NCI-H2171 (cell line): ENCODE measurements at regions not wholly inside any gene's neighbourhood (a gene's known extent, or its start where the extent isn't known, plus 50 kb on each side); places are given as distances from the start of the nearest gene placed in this dataset.

Experiments used
- DNase-seq: peaks from one replicate; lab custom pipeline; 2025; lab: John Stamatoyannopoulos, UW

DNA sequence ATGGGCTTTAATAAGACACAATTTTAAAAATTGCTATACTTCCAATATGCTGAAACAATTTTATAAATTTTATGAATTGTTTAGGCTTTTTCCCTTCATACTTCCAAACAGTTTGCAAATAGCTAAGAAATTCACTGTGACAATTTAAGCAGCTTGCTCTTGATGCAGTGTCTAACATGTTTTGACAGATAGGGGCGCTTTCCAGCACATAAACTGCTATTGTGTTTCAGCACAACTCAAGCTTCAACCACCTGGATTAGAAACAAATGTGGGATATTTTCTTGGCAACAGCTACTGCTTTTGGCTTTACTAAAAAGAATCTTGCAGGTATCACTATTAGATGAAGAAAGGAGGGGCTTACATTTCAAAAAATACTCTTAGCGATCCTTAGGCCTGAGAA is 565.8 kb upstream of the DPPA4 start:
- no peak for DNase-seq

DNA sequence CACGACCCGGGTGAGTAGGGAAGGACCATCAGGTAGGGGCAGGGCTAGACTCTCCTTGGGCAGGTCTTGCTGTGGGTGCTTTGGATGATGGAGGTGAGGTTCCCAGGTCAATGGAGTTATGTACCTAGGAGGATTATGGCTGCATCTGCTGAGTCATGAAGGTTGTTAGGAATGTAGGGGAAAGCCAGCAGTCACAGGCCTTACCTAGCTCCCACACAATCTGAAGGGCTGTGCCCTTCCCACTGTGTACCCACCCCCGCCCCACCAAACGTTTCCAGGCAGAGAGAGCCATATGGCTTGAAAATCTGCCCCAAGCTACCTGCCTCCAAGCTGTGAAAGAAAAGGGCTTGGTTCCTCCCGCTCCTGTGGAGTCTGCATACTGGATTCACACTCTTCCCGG is 573.4 kb upstream of the DPPA4 start:
- no peak for DNase-seq

DNA sequence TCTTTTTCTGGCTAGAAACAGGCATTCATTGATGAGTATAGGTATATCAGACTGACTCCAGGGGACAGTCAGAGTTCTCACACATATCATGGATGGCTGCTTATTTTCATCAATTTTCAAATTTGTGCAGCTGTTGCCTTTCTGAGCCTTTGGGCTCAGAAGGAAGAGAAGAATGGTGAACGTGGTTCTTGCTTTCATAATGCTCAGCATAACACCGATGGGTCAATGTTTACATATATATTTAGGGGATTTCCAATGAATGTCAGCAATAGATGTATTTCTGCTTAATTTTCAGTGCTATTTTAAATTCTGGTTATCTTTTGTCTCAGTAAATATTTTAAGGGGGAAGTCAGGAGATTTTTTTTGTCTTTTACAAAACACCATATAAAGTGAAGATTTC is 581.4 kb upstream of the DPPA4 start:
- DNase-seq, result no peak

DNA sequence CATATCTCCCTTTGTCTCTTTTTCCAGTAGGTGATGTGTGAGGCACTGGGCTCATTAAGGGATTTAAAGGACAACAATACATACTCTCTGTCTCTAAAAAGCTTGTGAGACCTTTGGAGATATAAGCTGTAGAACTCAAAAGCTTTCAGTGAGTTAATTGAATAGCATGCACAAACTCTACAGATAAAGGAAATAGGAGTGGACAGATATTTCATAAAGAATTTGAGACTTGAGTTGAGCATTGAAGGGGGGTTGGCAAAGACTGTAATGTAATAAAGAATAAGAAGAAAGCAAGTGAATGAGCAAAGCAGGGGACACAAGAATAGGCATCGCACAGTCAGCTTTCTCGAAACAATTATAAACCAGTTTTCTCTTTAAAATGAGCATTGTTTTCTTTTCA is 583.4 kb upstream of the DPPA4 start:
- DNase-seq, result no peak

DNA sequence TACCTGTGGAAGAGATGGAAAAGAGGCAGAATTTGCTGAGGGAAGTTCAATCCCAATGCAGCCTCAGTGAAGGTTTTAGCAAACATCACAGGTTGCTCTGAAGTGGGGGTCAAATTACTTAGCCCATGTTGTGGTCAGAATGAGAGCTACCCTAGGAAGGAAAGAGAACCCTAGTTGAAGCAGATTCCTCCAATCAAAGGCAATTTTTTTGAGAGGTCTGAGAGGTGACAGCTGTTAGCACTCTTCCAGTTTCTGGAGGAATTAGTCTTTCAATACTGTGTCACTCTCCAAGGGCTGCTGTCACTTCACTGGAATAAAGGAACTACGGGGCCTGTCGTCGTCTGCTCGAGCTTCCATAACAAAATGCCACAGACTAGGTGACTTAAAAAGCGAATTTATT is 584.2 kb upstream of the DPPA4 start:
- no peak for DNase-seq

DNA sequence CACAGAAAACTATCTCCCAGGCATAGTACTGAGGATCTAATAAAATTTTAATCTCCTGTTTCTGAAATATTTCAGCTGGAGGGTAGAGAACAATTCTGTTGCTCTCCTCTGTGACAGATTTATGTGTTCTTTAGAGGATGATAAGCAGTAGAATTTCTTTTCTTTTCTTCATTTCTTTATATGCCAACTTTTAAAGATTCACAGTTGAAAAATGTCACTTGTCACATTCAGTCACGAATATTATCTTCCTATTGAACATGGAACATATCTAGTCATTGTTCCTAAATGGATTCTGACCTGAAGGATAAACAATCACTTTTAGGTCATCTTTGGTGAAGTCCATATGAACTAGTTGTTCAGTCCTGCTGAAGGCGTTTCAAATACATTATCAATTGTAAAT is 585.5 kb upstream of the DPPA4 start:
- no peak for DNase-seq

DNA sequence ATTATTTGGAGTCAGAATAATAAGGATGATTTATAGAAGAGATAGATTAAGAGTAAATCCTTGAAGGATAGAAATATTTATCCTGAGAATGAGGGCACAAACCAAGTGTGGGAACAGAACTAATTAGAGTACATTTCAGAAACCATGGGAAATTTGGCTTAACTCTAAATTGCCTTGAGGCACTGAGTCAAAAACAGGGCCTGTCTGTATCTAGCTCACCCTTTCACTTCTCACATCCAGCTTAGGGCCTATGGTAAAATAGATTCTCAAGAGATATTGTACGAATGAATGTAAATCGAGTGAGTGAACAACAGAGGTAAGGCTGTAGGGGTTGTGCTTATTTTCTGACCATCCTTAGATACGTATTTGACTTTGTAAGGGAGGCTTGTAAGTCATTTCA is 586.1 kb upstream of the DPPA4 start:
- no peak for DNase-seq

DNA sequence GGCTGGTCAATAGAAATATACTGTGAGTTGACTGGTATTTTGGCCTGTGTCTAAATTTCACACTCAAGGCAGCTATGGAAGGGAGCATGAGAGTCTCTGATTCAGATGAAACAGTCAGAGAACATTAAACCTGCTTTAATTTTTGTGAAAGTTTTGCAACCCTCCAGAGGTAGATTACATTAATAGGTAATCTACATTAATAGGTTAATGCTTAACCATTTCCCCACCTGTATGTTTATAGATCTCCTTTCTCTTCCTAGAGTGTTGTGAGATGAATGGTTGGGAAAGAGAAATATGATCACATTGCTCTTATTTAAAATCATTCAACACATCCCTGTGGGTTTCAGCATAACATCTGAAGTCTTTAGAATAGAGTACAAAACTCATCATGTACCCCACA is 586.9 kb upstream of the DPPA4 start:
- DNase-seq, result no peak

DNA sequence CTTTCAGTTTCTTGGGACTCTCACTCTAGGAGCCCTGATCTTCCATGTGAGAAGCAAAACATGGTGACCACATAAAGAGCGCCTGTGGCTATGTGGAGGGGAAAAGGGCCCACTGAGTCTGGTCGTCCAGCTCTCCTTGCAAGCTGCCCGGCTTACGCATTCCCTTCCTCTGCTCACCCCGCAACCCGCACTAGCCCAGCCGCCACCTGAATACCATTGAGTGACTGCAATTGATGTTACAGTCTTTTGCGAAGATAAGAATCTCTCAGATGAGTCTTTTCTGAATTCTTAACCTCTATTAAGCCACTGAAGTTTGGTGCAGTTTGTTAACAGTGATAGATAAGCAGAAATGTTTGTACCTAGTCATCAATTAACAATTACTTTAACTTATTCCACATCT is 589.0 kb upstream of the DPPA4 start:
- DNase-seq, result no peak

DNA sequence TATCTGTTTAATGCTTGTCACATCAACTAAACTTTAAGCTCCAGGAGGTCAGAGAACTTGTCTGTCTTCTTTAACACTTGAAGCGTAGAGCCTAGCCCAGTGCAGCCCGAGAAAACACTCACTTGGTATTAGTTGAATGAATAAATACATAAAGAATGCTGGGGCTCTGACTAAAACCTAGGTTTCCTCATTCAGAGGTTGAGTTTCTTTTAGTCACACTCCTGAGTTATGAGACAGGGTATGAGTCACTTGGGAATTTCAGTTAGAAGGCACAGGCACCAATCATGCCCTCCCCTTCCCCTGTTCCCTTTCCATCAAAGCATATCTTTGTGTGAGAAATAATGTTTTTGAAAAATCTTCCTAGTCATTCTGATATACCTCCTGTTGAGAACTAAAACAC is 589.8 kb upstream of the DPPA4 start:
- DNase-seq, result no peak

DNA sequence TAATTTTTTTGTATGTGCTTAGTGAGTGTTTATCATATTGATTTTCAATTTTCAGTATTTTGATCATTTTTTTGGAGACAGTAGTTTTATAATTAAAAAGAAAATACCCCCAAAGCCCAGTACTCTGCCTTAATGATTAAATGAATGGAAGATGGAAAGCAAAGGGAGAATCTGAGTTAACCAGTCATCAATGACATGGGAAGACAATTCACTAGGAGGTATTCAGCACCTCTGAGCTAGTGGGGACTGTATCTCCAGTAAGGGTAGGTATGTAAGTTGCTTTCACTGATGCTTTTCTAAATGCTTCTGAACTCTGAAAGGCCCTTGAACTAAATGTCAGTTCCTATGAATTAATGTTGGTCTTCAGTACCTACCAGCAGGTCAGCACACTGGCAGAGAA is 590.4 kb upstream of the DPPA4 start:
- DNase-seq, result no peak

DNA sequence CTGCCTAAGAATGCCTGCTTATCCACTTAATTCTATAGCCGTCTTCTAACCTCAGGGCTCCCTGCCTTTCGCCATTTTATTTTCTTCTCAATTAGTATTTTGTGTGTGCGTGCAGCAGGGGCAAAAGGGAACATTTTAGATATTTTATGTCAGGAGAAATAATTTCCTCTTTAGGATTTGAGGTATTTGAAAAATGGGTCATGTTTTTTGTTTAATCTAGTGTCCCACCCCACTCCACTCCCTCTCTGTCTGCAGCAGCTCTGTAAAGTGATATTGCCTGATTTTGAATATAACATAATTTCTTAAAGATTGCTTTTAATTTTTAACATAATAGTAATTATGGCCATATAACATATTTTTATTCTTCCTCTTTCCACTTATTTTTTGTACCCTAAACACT is 593.2 kb upstream of the DPPA4 start:
- no peak for DNase-seq

DNA sequence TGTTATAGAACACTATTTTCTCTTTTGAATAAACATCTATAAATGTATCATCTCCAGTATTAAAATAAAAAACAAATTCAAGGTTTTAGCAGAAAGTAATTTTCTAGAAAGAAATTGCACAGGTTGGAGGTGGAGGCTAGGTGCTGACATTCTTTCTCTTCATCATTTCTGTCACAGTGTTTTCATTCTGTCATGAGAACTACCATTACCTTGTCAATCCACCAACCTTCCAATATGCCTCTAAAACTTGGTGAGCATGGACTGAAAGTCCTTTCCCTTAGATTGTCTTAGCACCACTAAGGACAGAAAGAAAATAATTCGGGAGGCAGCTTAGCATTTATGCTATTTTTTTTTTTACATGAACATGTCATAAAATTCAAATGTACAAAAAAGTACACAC is 596.2 kb upstream of the DPPA4 start:
- DNase-seq, result no peak

DNA sequence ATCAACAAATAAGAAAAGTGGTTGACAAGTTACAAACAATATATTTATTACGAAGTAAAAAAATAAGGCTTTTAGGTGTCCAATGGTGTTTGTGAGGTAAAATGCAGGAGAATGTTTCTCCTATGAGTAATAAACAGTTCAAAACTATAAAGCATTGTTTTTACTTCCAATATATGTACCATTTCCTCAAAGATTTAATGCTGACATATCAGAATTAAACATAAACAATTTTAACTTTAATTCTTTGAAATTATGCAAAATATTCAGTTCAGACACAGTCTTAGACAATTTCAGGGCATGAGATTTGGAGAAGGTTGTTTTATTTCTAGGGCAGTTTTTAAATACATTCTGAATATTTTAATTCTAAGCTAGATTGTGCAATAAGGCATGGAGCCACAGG is 602.5 kb upstream of the DPPA4 start:
- no peak for DNase-seq

DNA sequence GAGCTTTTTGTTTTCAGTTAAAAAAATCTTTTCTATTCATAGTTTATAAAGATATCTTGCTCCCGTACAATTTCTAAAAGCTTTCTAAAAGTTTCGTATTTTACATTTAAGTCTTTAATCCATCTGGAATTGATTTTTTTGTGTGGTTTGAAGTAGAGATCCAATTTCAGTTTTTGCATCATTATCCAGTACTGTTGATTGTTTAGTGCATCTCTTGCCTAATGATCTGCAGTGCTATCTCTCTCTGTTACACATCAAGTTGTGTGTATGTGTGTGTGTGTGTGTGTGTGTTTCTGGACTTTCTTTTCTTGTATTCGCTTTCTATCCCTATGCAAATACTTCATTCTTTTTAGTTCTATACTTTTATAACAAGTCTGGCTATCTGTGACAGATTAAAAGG is 605.8 kb upstream of the DPPA4 start:
- no peak for DNase-seq

DNA sequence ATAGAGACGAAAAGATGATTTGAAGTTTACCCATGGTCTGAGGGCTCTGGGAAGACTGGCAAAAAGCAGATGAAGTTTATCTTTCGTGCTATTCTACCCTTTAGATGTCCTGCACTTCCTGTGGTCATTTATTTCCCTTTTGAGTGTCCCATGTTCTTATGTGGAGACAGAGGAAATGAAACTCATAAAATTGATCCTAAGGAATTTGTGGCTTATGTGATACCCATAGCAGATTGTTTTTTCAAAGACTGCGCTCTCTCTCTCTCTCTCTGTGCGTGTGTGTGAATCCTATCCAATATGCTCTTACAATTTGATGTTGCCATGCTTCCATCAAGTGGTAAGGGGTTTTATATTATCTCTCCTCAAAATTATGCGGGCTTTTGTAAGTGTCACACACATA is 607.5 kb upstream of the DPPA4 start:
- no peak for DNase-seq

DNA sequence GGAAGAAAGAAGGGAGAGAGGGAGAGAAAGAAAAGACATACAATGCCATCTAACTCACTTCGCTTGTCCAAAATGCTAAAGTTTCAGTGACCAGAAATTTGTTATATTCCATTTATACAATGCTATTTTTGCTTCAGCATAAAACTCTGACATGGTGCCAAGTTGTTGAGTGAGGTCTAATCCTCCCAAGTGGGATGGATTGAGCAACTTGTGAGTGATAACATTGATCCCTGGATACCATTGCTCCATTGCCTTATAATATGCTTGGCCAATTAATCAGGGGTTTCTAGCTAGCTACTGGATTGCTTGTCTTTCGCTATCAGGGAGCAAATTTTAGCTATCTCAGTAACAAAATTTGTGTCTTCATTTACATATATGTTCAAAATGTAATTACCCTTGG is 615.6 kb upstream of the DPPA4 start:
- DNase-seq, result no peak

DNA sequence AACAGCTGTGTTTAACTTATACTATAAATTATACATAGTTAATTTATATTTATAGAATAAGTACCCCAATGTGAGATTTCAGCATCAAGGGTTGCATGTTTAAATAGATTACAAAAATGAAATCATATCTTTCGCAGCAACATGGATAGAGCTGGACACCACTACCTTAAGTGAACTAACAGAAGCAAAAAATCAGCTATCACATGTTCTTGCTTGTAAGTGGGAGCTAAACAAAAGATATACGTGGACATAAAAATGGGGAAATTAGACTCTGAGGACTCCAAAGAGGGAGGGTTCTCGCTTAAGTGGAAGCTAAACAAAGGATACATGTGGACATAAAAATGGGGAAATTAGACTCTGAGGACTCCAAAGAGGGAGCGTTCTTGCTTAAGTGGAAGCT is 626.5 kb upstream of the DPPA4 start:
- DNase-seq, result no peak

DNA sequence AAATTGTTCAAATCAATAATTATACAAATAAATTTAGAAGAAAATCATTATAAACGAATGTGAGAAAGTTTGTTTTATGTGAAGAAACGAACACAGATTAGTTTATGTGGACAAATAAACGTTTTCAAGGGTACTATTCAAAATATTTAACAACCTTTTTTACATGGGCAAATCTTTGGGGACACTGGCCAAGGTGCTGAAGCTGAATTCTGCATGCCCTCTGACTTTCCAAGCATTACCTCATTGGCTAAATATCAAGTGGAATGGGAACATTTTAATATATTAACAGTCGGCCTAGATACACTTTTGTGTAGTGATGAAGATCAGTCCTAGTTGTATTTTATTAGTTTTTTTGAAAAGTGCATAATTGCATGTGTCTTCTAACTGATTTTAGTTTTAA is 636.4 kb upstream of the DPPA4 start:
- DNase-seq, result no peak

DNA sequence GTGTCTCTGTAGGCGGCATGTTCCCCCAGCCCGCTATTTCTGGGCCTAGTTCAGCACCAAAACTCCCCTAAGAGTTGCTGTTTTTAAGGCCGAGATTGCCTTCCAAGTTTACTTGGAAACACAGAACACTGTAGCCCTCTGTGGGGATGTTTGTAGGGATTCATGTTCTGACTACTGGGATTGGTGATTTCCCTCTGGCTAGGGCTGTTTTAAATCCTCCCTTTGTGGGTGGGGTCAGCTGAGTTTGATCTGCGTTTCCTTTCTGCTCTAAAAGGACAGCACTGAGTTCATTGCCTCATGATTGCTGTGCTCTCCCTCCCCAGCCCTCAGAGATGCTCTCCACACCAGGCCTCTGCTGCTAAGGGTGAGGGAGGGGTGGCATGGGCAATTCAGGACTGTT is 640.6 kb upstream of the DPPA4 start:
- no peak for DNase-seq

DNA sequence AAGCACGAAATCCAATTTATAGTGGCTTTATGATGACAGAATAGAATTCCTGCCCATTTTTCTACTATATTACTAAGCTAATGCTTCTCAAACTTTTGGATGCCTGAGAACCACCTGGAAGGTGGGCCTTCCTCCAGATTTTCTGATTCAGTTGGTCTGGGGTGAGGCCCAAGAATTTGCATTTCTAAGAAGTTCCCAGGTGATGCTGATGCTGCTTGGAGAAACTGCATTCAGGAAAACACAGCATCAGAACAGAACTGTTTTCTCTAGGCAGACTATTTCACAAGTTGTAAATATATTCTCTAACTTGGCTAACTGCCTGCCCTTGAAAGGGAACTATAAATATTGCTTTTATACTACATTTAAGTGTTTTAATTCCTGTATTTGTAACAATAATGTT is 644.9 kb upstream of the DPPA4 start:
- DNase-seq, result no peak

DNA sequence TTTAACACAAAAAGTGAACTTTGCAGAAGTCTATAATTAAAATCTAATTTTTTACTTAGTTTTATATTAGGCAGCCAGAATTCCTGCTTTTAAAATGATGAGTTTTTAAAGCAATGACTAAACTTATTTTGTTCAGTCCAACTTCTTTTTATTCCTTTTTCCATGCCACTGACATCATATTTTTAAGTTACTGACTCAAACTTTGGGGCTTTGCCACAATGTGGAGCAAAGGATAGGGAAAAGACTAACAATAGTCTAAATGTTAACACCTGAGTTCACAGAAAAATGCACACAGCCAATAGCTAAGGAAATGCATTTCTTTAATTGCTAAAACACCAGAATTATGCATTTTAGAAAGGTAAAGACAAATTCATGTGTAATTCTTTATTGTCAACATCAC is 647.6 kb upstream of the DPPA4 start:
- no peak for DNase-seq

DNA sequence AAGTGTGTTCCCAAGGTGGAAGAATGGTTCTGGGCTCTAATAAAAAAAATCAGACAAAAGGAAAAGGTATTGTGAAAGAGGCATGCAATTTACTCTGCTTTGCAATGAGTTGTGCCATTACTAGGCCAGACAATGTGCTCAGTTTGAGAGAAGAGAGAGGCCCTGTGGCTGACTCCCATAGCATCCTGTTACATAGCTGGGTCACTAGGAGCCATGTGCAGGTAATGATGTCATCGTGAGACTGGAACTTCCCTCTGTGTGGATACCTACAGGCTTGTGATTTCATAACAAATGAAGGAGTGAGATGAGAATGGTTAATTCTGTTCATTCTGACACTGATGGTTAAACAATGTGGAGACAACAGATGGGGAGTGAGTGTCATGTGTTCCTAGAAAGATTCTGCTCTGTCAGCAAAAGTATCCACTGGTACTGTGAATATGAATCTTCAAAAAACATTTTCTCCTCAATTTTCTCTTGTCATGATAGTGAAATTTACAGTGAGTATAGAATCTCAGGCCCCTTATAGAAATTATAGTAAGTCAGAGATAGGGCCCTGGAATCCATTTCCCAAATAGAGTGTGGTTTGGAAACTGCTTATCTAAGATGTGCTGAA is 648.7 kb upstream of the DPPA4 start:
- no peak for DNase-seq

DNA sequence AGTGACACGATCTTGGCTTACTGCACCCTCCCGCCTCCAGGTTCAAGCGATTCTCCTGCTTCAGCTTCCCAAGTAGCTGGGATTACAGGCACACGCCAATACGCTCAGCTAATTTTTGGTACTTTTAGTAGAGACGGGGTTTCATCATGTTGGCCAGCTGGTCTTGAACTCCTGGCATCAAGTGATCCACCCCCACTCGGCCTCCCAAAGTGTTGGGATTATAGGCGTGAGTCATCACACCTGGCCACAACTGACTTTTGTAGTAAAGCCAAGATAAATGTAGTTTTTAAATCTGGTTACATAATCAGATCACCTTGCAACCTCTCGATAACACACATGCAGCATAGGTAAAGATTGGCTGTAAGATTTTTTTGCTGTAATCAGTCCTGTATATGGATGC is 657.5 kb upstream of the DPPA4 start:
- DNase-seq, result no peak

DNA sequence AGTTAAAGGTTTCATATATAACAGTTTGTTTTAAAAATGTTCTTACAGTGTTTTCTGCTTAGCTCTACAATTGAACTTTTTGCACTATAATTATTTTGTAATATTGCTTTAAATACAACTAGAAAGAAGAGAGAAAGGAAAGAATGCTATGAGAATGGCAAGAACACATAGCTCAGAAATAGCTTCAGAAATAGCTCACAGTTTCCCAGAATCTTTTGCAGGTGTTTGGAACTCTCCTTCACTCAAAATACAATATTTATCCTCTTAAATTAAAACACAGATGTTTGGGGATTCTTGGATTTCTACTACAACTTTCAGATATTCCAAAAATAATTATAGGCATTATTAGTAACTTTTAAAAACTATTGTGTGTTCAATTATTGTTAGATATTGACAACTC is 658.0 kb upstream of the DPPA4 start:
- no peak for DNase-seq
